ENCODE measurements at regions not wholly inside any gene's neighbourhood (a gene's known extent, or its start where the extent isn't known, plus 50 kb on each side); places are given as distances from the start of the nearest gene placed in this dataset.

- no peaks in the 10 kb centered on the region for H3K27me3 ChIP-seq (replicated peaks; ENCODE audit: insufficient read depth, low read depth, low read length, poor library complexity)
- intact Hi-C loops (cut with micrococcal nuclease; ENCODE audit: unreplicated experiment), result no loop called here
- H3K4me1 ChIP-seq (ENCODE audit: insufficient read depth, low read length, poor library complexity, severe bottlenecking), result no peaks in the 10 kb centered on the region
- no TSS peak for BruUV-seq (replicated peaks)
- ChIA-PET POLR2A (ENCODE audit: low non-redundant PET) (no interaction called here), CTCF (no interaction called here)
- H3K4me3 ChIP-seq (ENCODE audit: low read depth, low read length, poor library complexity, severe bottlenecking), result no peak overlapping the region
- TF ChIP-seq EZH2 (IDR thresholded peaks at IDR 0.05; ENCODE audit: borderline replicate concordance, low read depth, low read length, poor library complexity, severe bottlenecking), result no peak
- no peak for TF ChIP-seq CTCF (conservative IDR thresholded peaks at IDR 0.05; ENCODE audit: low read depth, low read length)
- no peak for DNase-seq (ENCODE audit: low spot score)
- no peaks in the 10 kb centered on the region for H3K36me3 ChIP-seq (ENCODE audit: insufficient read depth, low read length, poor library complexity, severe bottlenecking)
- H3K27ac ChIP-seq (ENCODE audit: low read depth, low read length, poor library complexity, severe bottlenecking), result no peak overlapping the region
- no peaks in the 10 kb centered on the region for H3K9me3 ChIP-seq (ENCODE audit: low read depth, low read length, poor library complexity, severe bottlenecking)
These were observed 446.3 kb upstream of the MAF start for GRCh38 chr16:80046848-80047247.

DNA sequence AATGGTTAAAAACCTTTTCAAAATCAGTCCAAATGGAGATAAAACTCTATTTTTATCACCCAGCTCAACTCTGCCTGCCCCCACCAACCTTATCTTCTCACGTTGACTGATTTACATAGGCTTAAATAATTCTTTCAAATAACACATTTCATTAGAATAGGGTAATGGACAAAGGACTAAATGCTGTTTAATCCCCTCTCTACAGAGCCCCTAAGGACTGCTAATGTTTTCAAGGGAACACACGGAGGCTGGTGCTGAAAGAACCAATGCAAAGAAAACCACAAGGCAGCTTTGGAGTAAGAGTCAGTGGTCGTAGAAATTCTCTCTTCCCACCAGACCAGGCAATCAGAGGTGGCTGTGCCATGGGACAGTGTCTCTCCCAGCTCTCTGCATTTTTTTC, 445.7 kb upstream of the MAF start:
- TF ChIP-seq EZH2 (IDR thresholded peaks at IDR 0.05; ENCODE audit: borderline replicate concordance, low read depth, low read length, poor library complexity, severe bottlenecking), result no peak
- no peak for TF ChIP-seq CTCF (conservative IDR thresholded peaks at IDR 0.05; ENCODE audit: low read depth, low read length)
- ChIA-PET CTCF (no interaction called here), POLR2A (ENCODE audit: low non-redundant PET) (no interaction called here)
- no peak for DNase-seq (ENCODE audit: low spot score)
- no TSS peak for BruUV-seq (replicated peaks)
- intact Hi-C loops (cut with micrococcal nuclease; ENCODE audit: unreplicated experiment), result no loop called here
- H3K4me3 ChIP-seq (ENCODE audit: low read depth, low read length, poor library complexity, severe bottlenecking), result no peak overlapping the region
- no peaks in the 10 kb centered on the region for H3K9me3 ChIP-seq (ENCODE audit: low read depth, low read length, poor library complexity, severe bottlenecking)
- H3K4me1 ChIP-seq (ENCODE audit: insufficient read depth, low read length, poor library complexity, severe bottlenecking), result no peaks in the 10 kb centered on the region
- H3K27ac ChIP-seq (ENCODE audit: low read depth, low read length, poor library complexity, severe bottlenecking), result no peak overlapping the region
- H3K27me3 ChIP-seq (replicated peaks; ENCODE audit: insufficient read depth, low read depth, low read length, poor library complexity), result no peaks in the 10 kb centered on the region
- no peaks in the 10 kb centered on the region for H3K36me3 ChIP-seq (ENCODE audit: insufficient read depth, low read length, poor library complexity, severe bottlenecking)

DNA sequence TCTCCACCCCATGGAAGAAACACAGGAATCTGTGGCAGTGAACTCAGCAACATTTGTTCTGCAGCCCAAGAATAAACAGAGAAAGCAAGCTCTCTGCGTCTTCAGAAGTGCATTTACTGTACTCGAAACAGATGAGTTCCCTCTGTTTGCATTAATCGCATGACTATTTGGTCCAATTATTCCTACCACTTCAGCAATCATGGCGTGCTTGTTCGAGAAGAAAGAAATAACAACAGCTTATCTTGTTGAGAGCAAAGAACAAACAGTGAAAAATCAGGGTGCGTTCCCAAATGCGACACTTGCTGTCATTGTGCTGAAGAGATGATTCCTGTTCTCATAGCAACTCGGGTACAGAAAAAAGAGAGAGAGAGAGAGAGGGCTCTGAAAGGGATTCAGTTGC, 445.3 kb upstream of the MAF start:
- Histone ChIP-seq H3K9me3 (ENCODE audit: low read depth, low read length, poor library complexity, severe bottlenecking) (no peaks in the 10 kb centered on the region), H3K4me3 (ENCODE audit: low read depth, low read length, poor library complexity, severe bottlenecking) (no peak overlapping the region), H3K36me3 (ENCODE audit: insufficient read depth, low read length, poor library complexity, severe bottlenecking) (no peaks in the 10 kb centered on the region), H3K27ac (ENCODE audit: low read depth, low read length, poor library complexity, severe bottlenecking) (no peak overlapping the region), H3K27me3 (replicated peaks; ENCODE audit: insufficient read depth, low read depth, low read length, poor library complexity) (no peaks in the 10 kb centered on the region), H3K4me1 (ENCODE audit: insufficient read depth, low read length, poor library complexity, severe bottlenecking) (no peaks in the 10 kb centered on the region)
- DNase-seq (ENCODE audit: low spot score), result no peak
- CTCF ChIA-PET, result no interaction called here
- POLR2A ChIA-PET (ENCODE audit: low non-redundant PET), result no interaction called here
- no TSS peak for BruUV-seq (replicated peaks)
- intact Hi-C loops (cut with micrococcal nuclease; ENCODE audit: unreplicated experiment), result no loop called here
- no peak for TF ChIP-seq CTCF (conservative IDR thresholded peaks at IDR 0.05; ENCODE audit: low read depth, low read length)
- no peak for TF ChIP-seq EZH2 (IDR thresholded peaks at IDR 0.05; ENCODE audit: borderline replicate concordance, low read depth, low read length, poor library complexity, severe bottlenecking)
